Kidney tubule cell (primary cell): ENCODE measurements at regions not wholly inside any gene's neighbourhood (a gene's known extent, or its start where the extent isn't known, plus 50 kb on each side); places are given as distances from the start of the nearest gene placed in this dataset.

Source experiments
- DNase-seq: peaks from one replicate; pipeline ENCODE4 v3.0.0-alpha.2; 2018; ENCODE audit warnings: low spot score

- DNase-seq = no peak
These were observed 397.6 kb downstream of the RNF144B start for GRCh38 chr6:18784794-18785193.

DNA sequence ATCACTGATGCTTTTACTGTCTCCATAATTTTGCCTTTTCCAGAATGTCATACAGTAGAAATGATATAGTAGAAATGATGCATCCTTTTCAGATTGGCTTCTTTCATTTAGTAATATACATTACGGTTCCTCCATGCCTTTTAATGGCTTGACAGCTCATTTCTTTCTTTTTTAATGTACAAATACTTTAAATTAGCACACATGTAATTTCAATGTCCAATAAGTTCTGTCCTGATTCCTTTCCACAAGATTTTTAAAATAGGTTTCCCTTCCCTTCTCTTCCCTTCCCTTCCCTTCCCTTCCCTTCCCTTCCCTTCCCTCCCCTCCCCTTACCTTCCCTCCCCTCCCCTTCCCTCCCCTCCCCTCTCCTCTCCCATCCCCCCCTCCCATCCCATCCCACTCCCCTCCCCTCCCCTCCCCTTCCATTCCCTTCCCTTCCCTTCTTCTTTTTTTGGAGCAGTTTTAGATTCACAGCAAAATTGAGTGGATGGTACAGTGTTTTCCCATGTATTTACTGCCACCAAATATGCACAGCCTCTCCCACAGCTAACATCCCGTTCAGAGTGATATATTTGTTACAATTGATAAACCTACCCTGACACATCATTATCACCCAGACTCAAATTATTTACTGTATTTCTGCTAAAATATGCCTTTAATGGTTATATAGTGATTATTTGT is 398.8 kb downstream of the RNF144B start:
- DNase-seq = no peak

GRCh38 chr6:18792866-18793265 is 405.7 kb downstream of the RNF144B start:
- DNase-seq = no peak

- DNase-seq = no peak
These were observed 408.6 kb downstream of the RNF144B start for GRCh38 chr6:18795726-18796125.

DNA sequence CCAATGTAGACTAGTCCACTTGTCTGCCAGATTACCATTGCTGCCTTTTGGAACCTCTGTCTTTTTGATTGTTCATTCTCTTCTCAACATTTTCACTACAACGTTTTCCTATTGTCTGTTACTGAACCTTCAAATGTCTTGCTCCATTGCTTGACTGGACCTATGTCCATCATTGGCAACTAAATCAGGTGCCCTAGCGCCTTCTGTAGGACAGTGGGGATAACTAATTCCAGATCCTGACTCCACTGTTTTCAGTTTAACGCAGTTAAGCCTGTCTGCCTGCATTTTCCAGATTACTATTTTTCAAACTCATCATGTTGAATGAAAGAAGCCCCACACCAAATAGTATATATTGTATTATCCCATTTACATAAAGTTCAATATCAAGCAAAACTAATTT is 433.6 kb downstream of the RNF144B start:
- DNase-seq = no peak

GRCh38 chr6:18823782-18824386 is 436.7 kb downstream of the RNF144B start:
- DNase-seq = peak; percentile 41

- DNase-seq = no peak
These were observed 442.2 kb downstream of the RNF144B start for GRCh38 chr6:18829272-18829870.

GRCh38 chr6:18835976-18836375 is 448.8 kb downstream of the RNF144B start:
- DNase-seq = no peak

- no peak for DNase-seq
These were observed 449.9 kb downstream of the RNF144B start for GRCh38 chr6:18837013-18837412.

DNA sequence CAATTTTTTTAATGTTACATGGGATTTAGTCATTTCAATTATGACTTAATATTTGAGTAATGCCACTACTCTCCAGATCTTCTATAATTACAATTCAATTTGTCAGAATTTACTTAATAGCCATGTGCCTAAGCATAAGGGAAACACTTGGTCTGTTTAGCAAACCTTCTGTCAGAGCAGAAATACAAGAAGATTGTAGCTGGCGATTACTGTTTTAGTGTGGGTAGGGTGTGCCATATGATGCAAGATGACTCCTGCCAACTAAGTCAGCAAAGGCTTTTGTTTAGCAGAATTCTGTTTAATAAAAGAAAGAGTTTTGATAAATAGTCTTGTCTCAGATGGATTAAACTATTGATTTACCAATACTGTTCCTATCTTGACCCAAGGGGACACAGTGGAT is 455.4 kb downstream of the RNF144B start:
- DNase-seq = no peak

- peak; percentile 37 for DNase-seq
These were observed 458.7 kb downstream of the RNF144B start for GRCh38 chr6:18845896-18846295.

DNA sequence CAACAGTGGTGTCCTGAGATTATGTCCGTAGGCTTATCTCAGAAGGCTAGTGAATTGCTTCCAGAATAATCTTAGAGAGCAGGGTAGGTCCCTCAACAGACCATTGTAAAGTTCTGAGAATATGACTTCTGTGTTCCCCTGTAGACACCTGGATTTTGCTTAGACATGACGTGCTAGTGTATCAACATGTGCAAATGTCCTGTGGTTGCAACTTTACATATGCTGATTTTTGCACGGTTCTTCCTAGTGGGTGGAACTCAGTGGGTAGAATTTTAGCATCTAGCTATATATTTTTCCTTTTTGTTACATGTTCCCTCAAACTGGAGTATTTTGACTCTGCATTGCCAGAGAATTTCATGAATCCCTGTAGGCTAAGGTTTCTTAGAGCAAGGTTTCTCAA is 459.2 kb downstream of the RNF144B start:
- DNase-seq = no peak

DNA sequence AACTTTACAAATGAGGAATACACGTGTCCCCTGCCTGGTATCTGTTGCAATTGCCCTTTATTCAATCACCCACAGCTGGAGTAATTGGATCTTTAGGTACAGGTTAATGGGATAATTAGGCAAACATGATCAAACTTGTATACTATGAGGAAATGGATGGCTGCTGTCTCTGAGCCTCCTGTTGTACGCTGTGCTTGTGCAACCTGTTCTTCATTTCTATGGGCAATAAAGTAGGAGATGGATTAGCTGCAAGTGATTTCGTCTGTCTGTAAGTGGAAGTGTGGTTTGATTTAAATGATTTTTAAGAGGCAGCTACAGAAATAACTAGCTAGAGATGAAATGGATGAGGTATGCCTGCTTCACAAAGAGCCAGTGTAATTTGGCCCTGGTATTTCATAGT is 474.1 kb downstream of the RNF144B start:
- DNase-seq = no peak

DNA sequence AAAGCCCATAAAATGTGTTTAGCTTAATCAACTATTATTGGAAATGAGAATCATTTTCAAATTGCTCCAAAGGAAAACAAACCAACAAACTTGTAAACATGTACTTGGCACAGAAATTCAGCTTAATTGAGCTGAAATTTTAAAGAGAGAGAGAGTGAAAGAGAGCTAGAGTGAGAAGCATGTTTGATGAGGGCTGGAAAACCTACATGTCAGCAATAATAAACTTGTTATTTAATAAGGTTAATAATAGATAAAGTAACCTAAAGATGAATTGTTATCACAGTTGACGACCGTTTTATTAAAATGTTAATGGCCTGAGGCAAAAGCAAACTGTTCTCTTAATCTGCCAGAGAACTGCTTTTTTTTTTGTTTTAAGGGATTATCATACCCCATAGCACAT is 496.1 kb downstream of the RNF144B start:
- no peak for DNase-seq

GRCh38 chr6:18883851-18884250 is 496.7 kb downstream of the RNF144B start:
- DNase-seq = no peak

DNA sequence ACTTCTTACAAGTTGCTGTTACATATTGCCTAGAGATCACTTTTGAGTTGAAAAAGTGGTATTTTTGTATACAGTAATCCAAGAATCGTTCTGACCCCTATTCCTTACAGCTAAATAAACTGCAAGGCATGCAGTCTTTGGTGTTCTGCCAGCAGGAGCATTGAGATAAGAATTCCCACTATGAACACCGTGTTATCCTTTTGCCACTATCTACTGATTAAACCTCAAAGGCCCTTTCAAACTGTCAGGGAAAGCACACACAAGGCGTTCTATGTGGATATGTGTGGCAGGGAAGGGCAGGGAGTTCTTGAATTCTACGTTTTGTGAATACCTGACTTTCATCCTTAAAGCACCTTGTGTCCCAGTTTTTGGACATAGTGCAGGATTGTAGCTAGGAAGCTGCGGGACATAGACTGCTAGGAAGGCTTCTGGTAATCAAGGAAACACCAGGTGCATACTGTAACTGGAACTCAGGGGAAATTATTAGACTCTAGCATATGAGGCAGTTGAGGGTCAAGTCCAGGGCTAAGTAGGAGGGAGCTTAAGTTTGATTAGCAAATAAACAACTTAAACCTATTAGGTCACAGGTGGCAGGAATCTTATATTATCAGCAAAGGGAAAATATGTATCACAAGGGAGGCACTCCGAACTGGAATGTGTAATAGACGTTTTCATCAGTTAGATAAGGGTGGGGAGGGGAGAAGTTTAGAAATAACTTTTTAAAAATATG is 506.6 kb downstream of the RNF144B start:
- DNase-seq = no peak

- DNase-seq = no peak
These were observed 510.2 kb downstream of the RNF144B start for GRCh38 chr6:18897350-18897749.

DNA sequence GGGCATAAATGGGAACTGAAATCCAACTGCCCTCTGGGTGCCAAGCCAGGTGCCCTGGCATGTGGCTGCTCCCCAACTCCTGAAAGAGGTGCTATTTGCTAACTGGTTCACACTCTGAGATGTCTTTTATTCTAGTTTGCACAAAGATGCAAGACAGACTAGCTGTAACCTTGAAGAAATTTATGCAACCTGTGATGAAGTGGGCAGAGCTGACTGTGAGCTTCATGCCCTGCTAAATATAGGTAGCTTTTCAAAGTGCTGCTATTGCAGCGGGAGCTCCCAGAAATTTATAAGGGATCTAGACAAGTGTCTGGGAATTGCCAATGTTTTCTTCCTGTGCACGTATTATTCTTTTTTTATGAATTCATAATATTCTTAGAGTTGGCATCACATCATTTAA is 517.5 kb downstream of the RNF144B start:
- no peak for DNase-seq

DNA sequence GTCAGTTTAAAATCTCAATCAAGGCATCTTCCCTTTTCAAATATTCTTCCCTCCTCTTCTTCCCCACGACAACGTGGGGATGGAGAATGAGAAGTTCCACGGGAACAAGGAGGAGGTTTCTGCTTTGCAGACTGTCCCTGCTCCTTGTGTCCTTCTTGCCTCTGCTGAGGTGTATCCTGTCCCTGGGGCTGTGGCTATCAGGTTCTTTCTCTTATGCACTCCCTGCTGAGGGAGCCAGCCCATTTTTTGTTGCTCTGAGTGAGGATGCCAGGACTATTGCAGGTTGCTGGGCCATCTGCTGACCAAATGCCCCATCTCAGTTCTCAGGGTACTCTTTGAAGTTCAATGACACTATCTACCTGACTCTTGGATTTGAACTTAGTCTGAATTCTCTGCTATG is 533.6 kb downstream of the RNF144B start:
- DNase-seq = no peak

DNA sequence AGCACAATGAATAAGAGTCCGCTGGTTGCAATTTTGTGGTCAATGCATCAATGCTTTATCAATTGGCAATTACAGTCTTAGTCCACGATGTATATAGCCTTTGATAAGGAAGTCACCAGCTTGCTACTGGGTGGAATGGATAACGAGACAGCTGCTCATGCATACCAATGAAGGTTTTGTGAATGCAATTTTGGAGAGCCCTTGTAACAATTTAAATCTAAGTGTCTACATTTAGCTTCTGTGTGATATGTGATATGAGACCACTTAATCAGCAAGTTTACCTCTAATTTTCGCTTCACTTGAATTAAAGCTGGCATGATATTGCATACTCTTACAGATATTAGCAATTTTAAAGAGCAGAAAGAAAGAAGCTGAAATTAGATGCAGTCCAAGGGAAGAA is 543.9 kb downstream of the RNF144B start:
- no peak for DNase-seq

DNA sequence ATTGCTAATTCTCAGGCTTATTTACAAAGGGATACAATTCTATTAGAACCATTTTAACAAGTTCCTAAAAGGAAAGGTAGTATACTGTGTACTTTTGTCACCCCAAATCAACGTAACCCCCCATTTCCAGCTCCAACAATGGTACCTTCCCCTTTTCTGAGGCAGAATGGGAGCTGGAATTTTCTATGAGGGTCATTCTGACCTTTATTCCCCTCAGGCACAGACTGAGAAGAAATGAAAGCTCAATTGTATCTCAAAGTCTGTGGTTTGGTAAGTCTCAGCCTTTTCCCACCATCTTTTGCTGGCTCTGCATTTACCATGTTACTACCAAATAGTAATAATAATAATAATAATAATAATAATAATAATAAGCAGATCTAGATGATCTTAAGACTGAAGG is 571.0 kb downstream of the RNF144B start:
- DNase-seq = no peak

DNA sequence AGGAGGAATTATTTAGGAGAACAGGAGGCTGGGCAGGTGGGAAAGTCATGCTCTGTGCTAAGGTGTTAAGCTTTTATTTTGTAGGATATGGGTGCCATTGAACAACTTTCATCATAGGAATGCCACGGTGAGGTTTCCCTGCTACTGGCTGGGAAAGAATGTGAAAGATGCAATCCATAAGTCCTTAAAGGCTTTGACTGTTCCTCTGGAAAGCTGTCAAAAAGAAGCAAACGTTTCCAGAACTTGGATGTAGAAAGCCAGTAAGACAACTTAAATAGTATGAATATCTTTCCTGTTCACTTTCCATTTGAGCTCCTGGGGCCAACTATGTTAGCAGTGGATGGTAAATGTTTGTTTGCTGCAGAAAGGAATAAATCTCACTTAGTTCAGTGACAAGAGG is 574.4 kb downstream of the RNF144B start:
- no peak for DNase-seq

GRCh38 chr6:18962361-18962905 is 575.3 kb downstream of the RNF144B start:
- DNase-seq = no peak
